Hippocampal formation (tissue), 2 donors: ENCODE measurements at regions not wholly inside any gene's neighbourhood (a gene's known extent, or its start where the extent isn't known, plus 50 kb on each side); places are given as distances from the start of the nearest gene placed in this dataset.

ENCODE experiments used
- DNase-seq, 2 donors: peaks; one replicate each; lab custom pipeline; 2025; lab: John Stamatoyannopoulos, UW

- DNase-seq = no peak
These were observed 55.2 kb upstream of the KCNH8 start for GRCh38 chr3:19093084-19093483.

- DNase-seq = no peak
These were observed 70.9 kb upstream of the KCNH8 start for GRCh38 chr3:19077388-19077787.

DNA sequence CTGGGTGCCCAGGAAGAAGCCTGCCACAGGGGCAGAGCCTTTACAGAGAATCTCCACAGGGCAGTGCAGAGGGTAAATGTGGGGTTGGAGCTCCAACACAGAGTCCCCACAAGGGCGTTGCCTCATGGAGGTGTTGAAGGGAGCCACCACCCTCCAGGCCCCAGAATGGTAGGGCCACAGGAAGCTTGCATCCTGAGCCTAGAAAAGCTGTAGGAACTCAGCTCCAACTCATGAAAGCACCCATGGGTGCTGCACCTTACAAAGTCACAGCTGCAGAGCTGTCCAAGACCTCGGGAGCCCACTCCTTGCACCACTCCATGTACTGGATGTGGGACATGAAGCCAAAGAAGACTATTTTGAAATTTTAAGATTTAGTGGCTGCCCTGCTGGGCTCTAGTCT is 73.3 kb upstream of the KCNH8 start:
- no peak for DNase-seq

DNA sequence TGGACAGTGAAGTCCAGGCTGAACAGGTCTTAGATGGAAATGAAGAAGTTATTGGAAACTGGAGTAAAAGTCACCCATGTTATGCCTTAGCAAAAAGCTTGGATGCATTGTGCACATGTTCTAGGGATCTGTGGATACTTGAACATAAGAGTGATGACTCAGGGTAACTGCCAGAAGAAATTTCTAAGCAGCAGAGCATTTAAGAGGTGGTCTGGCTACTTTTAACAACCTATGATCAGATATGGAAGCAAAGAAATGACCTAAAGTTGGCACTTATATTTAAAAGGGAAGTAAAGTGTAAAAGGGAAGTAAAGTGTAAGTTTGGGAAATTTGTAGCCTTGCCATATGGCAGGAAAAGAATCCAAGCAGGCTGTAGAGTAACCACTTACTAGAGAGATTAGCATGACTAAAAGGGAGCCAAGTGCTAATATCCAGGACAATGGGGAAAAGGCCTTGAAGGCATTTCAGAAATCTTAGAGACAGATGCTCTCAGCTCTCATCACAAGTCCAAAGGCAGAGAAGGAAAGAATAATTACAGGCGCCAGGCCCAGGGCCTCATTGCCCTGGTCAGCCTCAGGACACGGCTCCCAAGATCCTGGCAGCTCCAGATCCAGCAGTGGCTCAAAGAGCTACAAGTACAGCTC is 73.9 kb upstream of the KCNH8 start:
- DNase-seq = no peak

DNA sequence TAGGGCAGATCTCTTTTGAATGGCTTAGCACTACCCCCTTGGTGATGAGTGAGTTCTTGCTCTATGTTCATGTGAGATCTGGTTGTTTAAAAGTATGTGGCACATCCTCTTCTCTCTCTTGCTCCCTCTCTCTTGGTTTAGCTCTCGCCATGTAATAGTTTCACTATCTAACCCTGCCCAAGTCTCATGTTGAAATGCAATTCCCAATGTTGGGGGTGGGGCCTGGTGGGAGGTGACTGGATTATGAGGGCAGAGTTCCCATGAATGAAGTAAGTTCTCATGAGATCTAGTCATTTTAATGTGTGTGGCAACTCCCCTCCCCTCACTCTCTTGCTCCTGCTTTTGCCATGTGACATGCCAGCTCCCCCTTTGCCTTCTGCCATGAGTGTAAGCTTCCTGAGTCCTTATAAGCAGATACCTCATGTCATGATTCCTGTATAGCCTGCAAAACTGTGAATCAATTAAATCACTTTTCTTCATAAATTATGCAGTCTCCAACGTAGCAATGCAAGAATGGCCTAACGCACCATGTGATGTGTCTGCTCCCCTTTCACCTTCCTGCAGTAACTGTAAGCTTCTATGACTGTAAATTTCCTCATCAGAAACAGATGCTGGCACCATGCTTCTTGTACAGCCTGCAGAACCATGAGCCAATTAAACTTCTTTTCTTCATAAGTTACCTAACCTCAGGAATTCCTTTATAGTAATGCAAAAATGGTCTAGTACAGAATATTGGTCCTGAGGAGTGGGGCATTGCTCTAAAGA is 74.8 kb upstream of the KCNH8 start:
- no peak for DNase-seq

GRCh38 chr3:19070325-19070724 is 78.0 kb upstream of the KCNH8 start:
- DNase-seq = no peak

- DNase-seq = peak in 1 of 2 donors; percentile 70
These were observed 83.3 kb upstream of the KCNH8 start for GRCh38 chr3:19065027-19065426.

DNA sequence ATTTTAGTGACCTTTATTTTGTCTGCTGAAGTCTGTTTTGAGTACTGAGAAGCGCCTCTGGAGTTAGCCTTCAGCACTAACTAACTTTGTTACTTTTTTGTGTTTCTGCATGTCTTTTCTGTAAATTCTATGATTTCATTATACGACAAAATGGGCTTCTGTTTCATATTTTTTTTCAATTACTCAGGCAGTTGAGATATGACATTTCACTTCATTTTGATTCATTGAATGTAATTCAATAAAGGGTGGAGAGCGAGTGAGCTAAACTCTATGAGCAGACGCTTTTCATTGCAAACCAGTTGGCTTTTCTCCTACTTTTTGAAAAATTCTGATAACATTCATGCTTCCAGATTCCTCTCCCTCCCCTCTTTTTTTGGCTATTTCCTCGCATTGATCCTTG is 84.4 kb upstream of the KCNH8 start:
- no peak for DNase-seq

DNA sequence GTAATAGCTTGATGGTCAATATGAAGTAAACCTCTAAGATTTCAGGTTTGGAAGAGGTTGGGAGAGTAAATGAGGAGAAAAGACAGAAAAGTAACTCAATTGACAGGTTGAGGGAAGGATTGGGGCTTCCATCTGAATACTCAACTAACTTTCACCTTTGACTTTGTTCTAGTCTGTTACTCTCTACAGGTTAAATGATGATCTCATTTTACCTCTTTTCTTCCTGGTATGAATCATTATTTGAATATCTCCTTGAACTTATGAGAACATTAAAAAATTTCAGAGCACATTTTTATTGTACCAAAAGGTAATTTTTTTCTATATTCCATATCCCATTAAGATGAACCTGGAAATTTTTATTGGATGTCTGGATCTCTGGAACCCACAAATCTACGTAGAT is 87.9 kb upstream of the KCNH8 start:
- DNase-seq = no peak

DNA sequence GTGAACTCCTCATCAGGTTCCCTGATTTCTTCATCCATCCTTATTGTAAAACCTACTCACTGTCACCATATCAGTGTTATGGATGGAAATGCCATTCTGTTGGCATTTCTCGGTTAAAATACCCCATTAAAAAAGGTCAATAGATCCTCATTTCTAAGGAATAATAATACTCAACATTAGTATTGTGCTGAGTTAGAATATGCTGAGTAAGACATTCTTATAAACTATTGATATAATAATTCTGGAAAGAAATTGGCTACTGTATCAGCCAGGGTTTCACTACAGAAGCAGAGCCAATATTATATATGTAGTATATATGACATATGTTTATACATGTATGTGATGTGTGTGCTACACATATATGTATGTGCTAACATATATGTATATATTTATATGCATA is 95.4 kb upstream of the KCNH8 start:
- DNase-seq = no peak

DNA sequence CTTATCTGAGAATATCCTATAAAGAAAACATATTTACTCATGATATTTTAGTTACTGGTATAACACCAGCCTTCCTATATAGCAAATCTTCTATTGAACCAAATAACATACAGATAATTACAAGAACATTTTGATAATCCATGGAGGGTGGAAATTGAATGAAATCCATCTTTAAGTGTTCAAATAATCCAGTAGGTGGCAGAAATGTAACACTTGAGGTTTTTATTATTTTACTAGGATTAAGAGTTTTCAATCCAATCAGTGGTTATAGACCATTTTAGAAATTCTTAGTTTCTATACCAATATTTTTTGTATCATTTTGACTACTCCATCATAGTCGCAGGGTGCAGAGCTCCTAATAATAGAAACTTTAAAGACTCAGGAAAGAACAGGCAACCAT is 101.9 kb upstream of the KCNH8 start:
- DNase-seq = peak in 1 of 2 donors; percentile 8

GRCh38 chr3:19030522-19030839 is 117.8 kb upstream of the KCNH8 start:
- DNase-seq = no peak

DNA sequence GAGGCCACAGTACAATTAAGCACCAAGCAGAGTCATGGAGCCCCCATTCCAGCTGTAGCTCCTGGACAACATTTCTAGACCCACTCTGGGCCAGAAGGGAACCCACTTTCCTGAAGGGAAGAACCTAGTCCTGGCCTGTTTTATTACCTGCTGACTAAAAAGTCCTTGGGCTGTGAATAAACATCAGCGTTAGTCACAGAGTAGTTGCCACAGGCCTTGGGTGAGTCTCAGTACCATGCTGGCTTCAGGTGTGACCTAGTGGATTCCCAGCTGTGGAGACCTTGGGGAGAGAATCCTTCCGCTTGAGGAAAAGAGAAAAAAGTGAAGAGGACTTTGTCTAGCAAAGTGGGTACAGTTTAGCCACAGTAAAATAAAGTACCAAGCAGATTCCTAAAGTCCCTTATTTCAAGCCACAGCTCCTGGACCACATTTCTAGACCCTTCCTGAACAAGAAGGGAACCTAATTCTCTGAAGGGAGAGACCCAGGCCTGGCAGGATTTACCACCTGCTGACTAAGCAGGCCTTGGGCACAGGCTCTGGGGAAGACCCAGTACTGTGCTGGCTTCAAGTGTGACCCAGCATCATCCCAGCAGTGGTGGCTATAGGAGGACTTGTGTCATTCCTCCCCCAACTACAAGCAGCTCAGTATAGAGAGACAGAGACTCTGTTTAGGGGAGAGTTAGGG is 118.3 kb upstream of the KCNH8 start:
- DNase-seq = no peak

GRCh38 chr3:19025441-19025840 is 122.9 kb upstream of the KCNH8 start:
- DNase-seq = no peak

GRCh38 chr3:19022546-19022945 is 125.8 kb upstream of the KCNH8 start:
- DNase-seq = no peak

GRCh38 chr3:19016851-19017250 is 131.5 kb upstream of the KCNH8 start:
- DNase-seq = no peak

DNA sequence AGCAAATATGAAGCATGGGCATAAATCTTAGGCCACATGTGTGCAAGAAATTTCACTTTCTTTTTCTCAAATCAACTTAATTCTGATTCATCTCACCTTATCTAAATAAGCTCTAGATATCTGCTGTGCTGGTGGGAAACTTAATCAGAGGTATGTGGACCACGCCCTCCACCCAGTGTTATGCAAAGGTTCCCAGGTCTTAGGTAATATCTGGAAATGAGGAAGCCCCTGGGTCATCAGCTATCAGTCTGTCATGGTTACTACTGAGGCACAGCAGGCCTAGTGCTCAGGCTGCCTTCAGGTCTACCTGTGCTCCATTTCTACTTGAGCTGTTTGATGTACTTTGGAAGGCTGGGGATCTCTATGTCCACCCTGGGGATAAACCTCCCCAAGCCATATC is 134.4 kb upstream of the KCNH8 start:
- DNase-seq = no peak

- no peak for DNase-seq
These were observed 135.5 kb upstream of the KCNH8 start for GRCh38 chr3:19012846-19013245.

DNA sequence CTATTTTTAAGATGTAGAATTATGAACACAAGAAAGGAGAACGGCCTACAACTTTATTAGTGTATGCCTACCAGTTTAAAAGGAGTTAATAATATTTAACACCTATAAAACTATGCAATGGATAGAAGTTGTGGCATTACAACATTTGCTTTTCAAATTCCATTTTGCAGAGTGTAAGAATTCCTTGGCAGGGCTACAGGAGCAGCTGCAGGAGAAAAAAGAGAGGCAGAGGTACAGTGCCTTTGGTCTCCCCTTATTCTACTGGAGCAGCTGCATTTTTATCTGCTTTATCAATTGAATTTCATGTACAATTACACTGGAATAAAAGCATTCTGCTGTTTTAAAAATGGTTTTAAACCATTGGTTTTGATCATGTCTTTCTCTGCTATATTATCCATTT is 145.7 kb upstream of the KCNH8 start:
- no peak for DNase-seq

GRCh38 chr3:18998069-18998468 is 150.2 kb upstream of the KCNH8 start:
- no peak for DNase-seq

DNA sequence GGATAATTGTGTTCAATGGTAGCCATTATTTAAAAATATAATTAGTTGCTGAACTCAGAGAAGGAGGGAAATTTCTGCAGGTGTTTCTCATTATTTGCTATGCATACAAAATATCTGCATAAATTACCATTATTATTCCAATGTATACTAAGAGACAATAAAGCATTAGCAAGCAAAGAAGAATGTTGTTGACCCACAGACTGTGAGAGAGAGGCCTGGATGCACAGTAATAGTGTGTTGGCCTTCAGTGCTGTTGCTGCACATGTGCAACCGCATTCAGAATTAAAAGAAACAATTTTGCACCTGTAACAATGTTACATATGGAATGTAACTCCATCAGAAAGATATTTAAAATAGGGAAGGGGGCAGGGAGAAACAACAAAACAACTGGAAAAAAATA is 155.6 kb upstream of the KCNH8 start:
- no peak for DNase-seq

DNA sequence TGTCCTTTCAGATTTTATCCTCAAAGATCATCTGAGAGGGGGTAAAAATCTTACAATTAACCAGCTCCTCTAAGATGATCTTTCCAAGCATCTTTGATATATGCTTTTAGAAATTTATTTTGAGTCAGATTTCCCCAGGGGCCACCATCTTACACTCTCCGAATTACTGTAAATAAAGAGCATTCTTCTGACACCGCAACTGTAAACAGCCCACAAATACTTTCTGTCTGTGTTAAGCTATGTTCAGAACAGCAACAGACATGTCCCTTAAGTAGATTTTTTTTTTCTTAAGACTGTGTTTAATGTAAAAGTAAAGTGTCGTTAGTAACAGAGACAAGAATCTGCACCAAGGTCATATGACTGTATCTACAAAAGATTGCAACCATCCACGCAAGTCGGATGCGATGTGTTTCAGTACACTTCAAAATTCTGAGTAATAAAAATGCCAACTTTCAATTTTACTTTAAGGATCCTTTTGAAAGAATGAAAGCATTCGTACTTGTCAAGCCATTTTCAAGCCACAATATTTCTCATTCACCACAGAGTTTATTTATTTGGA is 159.0 kb upstream of the KCNH8 start:
- no peak for DNase-seq

DNA sequence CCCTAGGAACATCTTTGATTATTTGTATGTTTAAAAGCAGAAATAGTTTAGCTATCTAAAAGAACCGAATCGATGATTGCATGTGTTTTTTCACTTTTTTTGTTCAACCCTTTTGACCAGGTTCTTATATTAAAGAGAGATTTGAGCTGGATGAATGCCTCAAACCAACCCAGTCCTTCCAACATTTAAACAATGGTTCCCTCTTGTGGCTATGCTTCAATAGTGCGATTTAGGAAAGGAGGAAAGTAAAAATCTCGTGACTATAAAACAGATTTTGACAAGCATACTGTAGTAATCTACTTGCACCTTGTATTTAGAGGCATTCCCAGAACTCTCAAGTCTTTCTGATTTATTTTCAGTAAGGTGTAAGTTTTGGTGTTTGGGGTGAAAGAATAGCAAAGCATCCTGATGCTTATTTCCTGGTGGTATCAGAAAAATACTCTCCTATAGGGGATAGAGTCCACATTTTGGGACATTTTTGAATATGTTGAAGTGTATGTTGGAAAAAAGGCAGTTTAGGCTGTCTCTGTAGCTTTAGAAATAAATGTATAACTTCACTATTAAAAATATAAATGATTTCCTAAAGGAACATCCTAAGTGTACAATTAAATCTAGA is 159.6 kb upstream of the KCNH8 start:
- DNase-seq = peak in 1 of 2 donors; percentile 80
